Liver (tissue), 3 donors: ENCODE measurements at regions not wholly inside any gene's neighbourhood (a gene's known extent, or its start where the extent isn't known, plus 50 kb on each side); places are given as distances from the start of the nearest gene placed in this dataset.

ENCODE experiments used
- HNF4A ChIP-seq, 2 donors: conservative IDR thresholded peaks; 2 replicates each; pipeline ENCODE4 v1.6.1; 2016; ENCODE audit warnings: antibody characterized with exemption in 2 of 2, mild to moderate bottlenecking in 2 of 2
- NR2F2 ChIP-seq: IDR thresholded peaks from 2 replicates; pipeline ENCODE4 v1.6.1; 2016; ENCODE audit warnings: antibody characterized with exemption
- SP1 ChIP-seq: IDR thresholded peaks from 2 replicates; pipeline ENCODE4 v1.6.1; 2018; ENCODE audit warnings: antibody characterized with exemption, mild to moderate bottlenecking
- YY1 ChIP-seq: IDR thresholded peaks from 2 replicates; pipeline ENCODE4 v1.6.1; 2016; ENCODE audit warnings: antibody characterized with exemption, mild to moderate bottlenecking
- TF ChIP-seq, protein P1 (sequence below): fragments of 150-350 bp; IDR thresholded peaks from 2 replicates; pipeline ENCODE4 v1.5.1; 2017; ENCODE audit warnings: improper control_type of control experiment, low read depth, low read length; ENCODE audit not compliant: missing input control
- TF ChIP-seq, protein P2 (sequence below): IDR thresholded peaks from 2 replicates; pipeline ENCODE4 v1.6.1; 2016; ENCODE audit warnings: antibody characterized with exemption
- donor health status: healthy.
- donor health status: healthy.

DNA sequence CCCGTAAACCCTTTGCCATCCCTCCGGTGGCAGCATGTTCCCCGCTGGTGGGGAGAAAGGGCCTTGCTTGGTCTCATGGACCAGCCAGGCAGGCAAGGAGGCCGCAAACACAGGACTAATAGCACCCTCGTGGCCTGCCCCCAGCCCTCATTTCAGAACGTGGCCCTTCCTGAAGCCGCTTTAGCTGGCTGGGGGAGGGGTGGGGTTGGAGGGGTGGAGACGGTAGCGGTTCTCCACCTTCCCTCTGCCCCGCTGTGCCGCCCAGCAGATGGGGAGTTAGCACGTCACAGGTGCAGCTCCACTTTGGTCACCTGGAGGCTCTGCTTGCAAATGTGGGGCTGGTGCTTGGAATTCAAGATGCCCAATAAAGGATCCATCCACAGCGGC, 59.3 kb upstream of the URI1 start:
- TF ChIP-seq, protein P1, sequence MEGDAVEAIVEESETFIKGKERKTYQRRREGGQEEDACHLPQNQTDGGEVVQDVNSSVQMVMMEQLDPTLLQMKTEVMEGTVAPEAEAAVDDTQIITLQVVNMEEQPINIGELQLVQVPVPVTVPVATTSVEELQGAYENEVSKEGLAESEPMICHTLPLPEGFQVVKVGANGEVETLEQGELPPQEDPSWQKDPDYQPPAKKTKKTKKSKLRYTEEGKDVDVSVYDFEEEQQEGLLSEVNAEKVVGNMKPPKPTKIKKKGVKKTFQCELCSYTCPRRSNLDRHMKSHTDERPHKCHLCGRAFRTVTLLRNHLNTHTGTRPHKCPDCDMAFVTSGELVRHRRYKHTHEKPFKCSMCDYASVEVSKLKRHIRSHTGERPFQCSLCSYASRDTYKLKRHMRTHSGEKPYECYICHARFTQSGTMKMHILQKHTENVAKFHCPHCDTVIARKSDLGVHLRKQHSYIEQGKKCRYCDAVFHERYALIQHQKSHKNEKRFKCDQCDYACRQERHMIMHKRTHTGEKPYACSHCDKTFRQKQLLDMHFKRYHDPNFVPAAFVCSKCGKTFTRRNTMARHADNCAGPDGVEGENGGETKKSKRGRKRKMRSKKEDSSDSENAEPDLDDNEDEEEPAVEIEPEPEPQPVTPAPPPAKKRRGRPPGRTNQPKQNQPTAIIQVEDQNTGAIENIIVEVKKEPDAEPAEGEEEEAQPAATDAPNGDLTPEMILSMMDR: no peak
- TF ChIP-seq HNF4A (conservative IDR thresholded peaks at IDR 0.05): no peak
- no peak for TF ChIP-seq YY1
- TF ChIP-seq SP1: no peak
- TF ChIP-seq, protein P2, sequence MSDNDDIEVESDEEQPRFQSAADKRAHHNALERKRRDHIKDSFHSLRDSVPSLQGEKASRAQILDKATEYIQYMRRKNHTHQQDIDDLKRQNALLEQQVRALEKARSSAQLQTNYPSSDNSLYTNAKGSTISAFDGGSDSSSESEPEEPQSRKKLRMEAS: no peak
- TF ChIP-seq NR2F2: no peak
